ENCODE measurements at regions not wholly inside any gene's neighbourhood (a gene's known extent, or its start where the extent isn't known, plus 50 kb on each side); places are given as distances from the start of the nearest gene placed in this dataset.

GRCh38 chr15:94008104-94009074 is 223.0 kb upstream of the MCTP2 start:
- H3K18ac ChIP-seq (ENCODE audit: low read length): no peak overlapping the region
- H3K4ac ChIP-seq (ENCODE audit: low read depth, low read length): no peak overlapping the region
- no peak overlapping the region for H3K4me2 ChIP-seq (ENCODE audit: low read length)
- no peak overlapping the region for H2BK12ac ChIP-seq (ENCODE audit: low read length)
- no peak overlapping the region for H2AK5ac ChIP-seq (ENCODE audit: low read length)
- H4K12ac ChIP-seq (ENCODE audit: low read depth, low read length): peak overlapping the region; percentile 65
- DNase-seq: no peak
- no peak overlapping the region for H3K27ac ChIP-seq (ENCODE audit: low read depth, low read length)
- no peak overlapping the region for H3K4me3 ChIP-seq (ENCODE audit: low read depth, low read length)
- H3K4me1 ChIP-seq (ENCODE audit: control insufficient read depth in 1 of 2, insufficient read depth in 2 of 2, low read length in 2 of 2): no peaks in the 10 kb centered on the region
- H2AFZ ChIP-seq (ENCODE audit: insufficient read depth, low read length, poor library complexity): no peak overlapping the region
- no peaks in the 10 kb centered on the region for H3K27me3 ChIP-seq (ENCODE audit: insufficient read depth, low read length)
- no peaks in the 10 kb centered on the region for H3K79me2 ChIP-seq (ENCODE audit: control insufficient read depth, insufficient read depth, low read length, poor library complexity)
- no peak overlapping the region for H4K91ac ChIP-seq (ENCODE audit: low read depth, low read length)
- no peaks in the 10 kb centered on the region for H3K79me1 ChIP-seq (ENCODE audit: low read length)
- no peak overlapping the region for H3K23ac ChIP-seq (ENCODE audit: low read length)
- WGBS (ENCODE audit: extremely low coverage, insufficient coverage, insufficient read length): no CpG with 5 or more reads among the region's 9 CpGs
- H2BK5ac ChIP-seq (ENCODE audit: low read depth, low read length, poor library complexity): no peak overlapping the region
- no peak overlapping the region for H3K9ac ChIP-seq (ENCODE audit: low read length)
- H3K36me3 ChIP-seq (ENCODE audit: control insufficient read depth in 1 of 2, insufficient read depth in 2 of 2, low read length in 2 of 2): no peaks in the 10 kb centered on the region
- no peak overlapping the region for H3K14ac ChIP-seq (ENCODE audit: low read length)
- H2BK120ac ChIP-seq (ENCODE audit: insufficient read depth, low read length, poor library complexity): no peak overlapping the region
- H3K9me3 ChIP-seq (ENCODE audit: insufficient read depth, low read depth, low read length): no peaks in the 10 kb centered on the region
- H4K8ac ChIP-seq (ENCODE audit: low read depth, low read length): no peak overlapping the region

GRCh38 chr15:94004697-94005096 is 226.7 kb upstream of the MCTP2 start:
- no peak overlapping the region for H3K27ac ChIP-seq (ENCODE audit: low read depth, low read length)
- H3K23ac ChIP-seq (ENCODE audit: low read length): no peak overlapping the region
- H3K79me2 ChIP-seq (ENCODE audit: control insufficient read depth, insufficient read depth, low read length, poor library complexity): no peaks in the 10 kb centered on the region
- H3K36me3 ChIP-seq (ENCODE audit: control insufficient read depth in 1 of 2, insufficient read depth in 2 of 2, low read length in 2 of 2): no peaks in the 10 kb centered on the region
- no peak overlapping the region for H3K4ac ChIP-seq (ENCODE audit: low read depth, low read length)
- peak; percentile 11 to 30 for DNase-seq
- no peak overlapping the region for H3K18ac ChIP-seq (ENCODE audit: low read length)
- no peaks in the 10 kb centered on the region for H3K4me1 ChIP-seq (ENCODE audit: control insufficient read depth in 1 of 2, insufficient read depth in 2 of 2, low read length in 2 of 2)
- H3K14ac ChIP-seq (ENCODE audit: low read length): no peak overlapping the region
- H2AFZ ChIP-seq (ENCODE audit: insufficient read depth, low read length, poor library complexity): no peak overlapping the region
- H4K12ac ChIP-seq (ENCODE audit: low read depth, low read length): no peak overlapping the region
- WGBS (ENCODE audit: extremely low coverage, insufficient coverage, insufficient read length): no CpG with 5 or more reads among the region's 9 CpGs
- no peaks in the 10 kb centered on the region for H3K9me3 ChIP-seq (ENCODE audit: insufficient read depth, low read depth, low read length)
- H2BK12ac ChIP-seq (ENCODE audit: low read length): no peak overlapping the region
- H3K9ac ChIP-seq (ENCODE audit: low read length): no peak overlapping the region
- H3K79me1 ChIP-seq (ENCODE audit: low read length): no peaks in the 10 kb centered on the region
- H4K8ac ChIP-seq (ENCODE audit: low read depth, low read length): no peak overlapping the region
- H3K4me2 ChIP-seq (ENCODE audit: low read length): no peak overlapping the region
- H2BK5ac ChIP-seq (ENCODE audit: low read depth, low read length, poor library complexity): no peak overlapping the region
- H4K91ac ChIP-seq (ENCODE audit: low read depth, low read length): no peak overlapping the region
- no peak overlapping the region for H3K4me3 ChIP-seq (ENCODE audit: low read depth, low read length)
- H2AK5ac ChIP-seq (ENCODE audit: low read length): no peak overlapping the region
- no peak overlapping the region for H2BK120ac ChIP-seq (ENCODE audit: insufficient read depth, low read length, poor library complexity)
- no peaks in the 10 kb centered on the region for H3K27me3 ChIP-seq (ENCODE audit: insufficient read depth, low read length)

- no peaks in the 10 kb centered on the region for H3K79me1 ChIP-seq (ENCODE audit: low read length)
- no peak overlapping the region for H3K4ac ChIP-seq (ENCODE audit: low read depth, low read length)
- H2BK12ac ChIP-seq (ENCODE audit: low read length): no peak overlapping the region
- H2AFZ ChIP-seq (ENCODE audit: insufficient read depth, low read length, poor library complexity): no peak overlapping the region
- H3K27ac ChIP-seq (ENCODE audit: low read depth, low read length): no peak overlapping the region
- no peak overlapping the region for H2BK120ac ChIP-seq (ENCODE audit: insufficient read depth, low read length, poor library complexity)
- WGBS (ENCODE audit: extremely low coverage, insufficient coverage, insufficient read length): no CpG with 5 or more reads among the region's 3 CpGs
- H3K23ac ChIP-seq (ENCODE audit: low read length): no peak overlapping the region
- no peak overlapping the region for H2AK5ac ChIP-seq (ENCODE audit: low read length)
- H3K9me3 ChIP-seq (ENCODE audit: insufficient read depth, low read depth, low read length): no peaks in the 10 kb centered on the region
- no peak overlapping the region for H3K9ac ChIP-seq (ENCODE audit: low read length)
- no peak overlapping the region for H3K18ac ChIP-seq (ENCODE audit: low read length)
- H2BK5ac ChIP-seq (ENCODE audit: low read depth, low read length, poor library complexity): no peak overlapping the region
- H4K8ac ChIP-seq (ENCODE audit: low read depth, low read length): no peak overlapping the region
- H3K4me2 ChIP-seq (ENCODE audit: low read length): no peak overlapping the region
- H4K12ac ChIP-seq (ENCODE audit: low read depth, low read length): no peak overlapping the region
- no peak overlapping the region for H3K14ac ChIP-seq (ENCODE audit: low read length)
- H3K36me3 ChIP-seq (ENCODE audit: control insufficient read depth in 1 of 2, insufficient read depth in 2 of 2, low read length in 2 of 2): no peaks in the 10 kb centered on the region
- no peak overlapping the region for H3K4me3 ChIP-seq (ENCODE audit: low read depth, low read length)
- H3K4me1 ChIP-seq (ENCODE audit: control insufficient read depth in 1 of 2, insufficient read depth in 2 of 2, low read length in 2 of 2): no peaks in the 10 kb centered on the region
- no peaks in the 10 kb centered on the region for H3K27me3 ChIP-seq (ENCODE audit: insufficient read depth, low read length)
- no peak for DNase-seq
- no peaks in the 10 kb centered on the region for H3K79me2 ChIP-seq (ENCODE audit: control insufficient read depth, insufficient read depth, low read length, poor library complexity)
- no peak overlapping the region for H4K91ac ChIP-seq (ENCODE audit: low read depth, low read length)
These were observed 229.3 kb upstream of the MCTP2 start for GRCh38 chr15:94002041-94002440.

DNA sequence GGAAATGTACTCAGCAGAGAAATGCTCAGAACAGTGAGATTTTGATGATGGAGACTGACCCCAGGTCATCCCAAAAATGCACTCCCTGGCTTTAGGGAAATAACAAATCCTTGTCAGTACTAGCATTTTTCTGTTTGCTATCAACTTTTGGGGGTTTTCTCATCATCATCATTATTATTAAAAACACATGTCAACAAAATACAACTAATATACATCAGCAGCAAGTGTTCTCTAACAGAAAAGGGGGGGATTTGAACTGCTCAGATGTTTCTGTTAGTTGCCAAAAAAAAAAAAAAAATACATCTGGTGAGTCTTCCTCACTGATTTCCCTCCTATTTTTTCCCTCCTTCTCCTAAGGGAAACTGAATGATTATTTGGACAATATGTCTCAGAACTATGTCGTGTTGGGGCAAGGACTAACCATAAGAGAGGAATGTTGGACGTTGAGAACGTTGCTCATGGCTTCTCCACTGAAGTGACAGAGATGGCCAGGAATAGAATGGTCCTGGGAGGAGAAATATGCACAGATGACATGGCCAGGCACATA is 230.0 kb upstream of the MCTP2 start:
- Histone ChIP-seq H3K4me2 (ENCODE audit: low read length) (no peak overlapping the region), H2BK12ac (ENCODE audit: low read length) (no peak overlapping the region), H3K9me3 (ENCODE audit: insufficient read depth, low read depth, low read length) (no peaks in the 10 kb centered on the region), H3K79me2 (ENCODE audit: control insufficient read depth, insufficient read depth, low read length, poor library complexity) (no peaks in the 10 kb centered on the region), H3K18ac (ENCODE audit: low read length) (no peak overlapping the region), H4K8ac (ENCODE audit: low read depth, low read length) (no peak overlapping the region), H2AK5ac (ENCODE audit: low read length) (no peak overlapping the region), H3K27me3 (ENCODE audit: insufficient read depth, low read length) (no peaks in the 10 kb centered on the region), H4K12ac (ENCODE audit: low read depth, low read length) (no peak overlapping the region), H3K9ac (ENCODE audit: low read length) (no peak overlapping the region), H4K91ac (ENCODE audit: low read depth, low read length) (no peak overlapping the region), H3K23ac (ENCODE audit: low read length) (no peak overlapping the region), H3K4ac (ENCODE audit: low read depth, low read length) (no peak overlapping the region), H3K36me3 (ENCODE audit: control insufficient read depth in 1 of 2, insufficient read depth in 2 of 2, low read length in 2 of 2) (no peaks in the 10 kb centered on the region), H3K27ac (ENCODE audit: low read depth, low read length) (no peak overlapping the region), H2BK5ac (ENCODE audit: low read depth, low read length, poor library complexity) (no peak overlapping the region), H3K4me1 (ENCODE audit: control insufficient read depth in 1 of 2, insufficient read depth in 2 of 2, low read length in 2 of 2) (no peaks in the 10 kb centered on the region), H3K4me3 (ENCODE audit: low read depth, low read length) (no peak overlapping the region), H2AFZ (ENCODE audit: insufficient read depth, low read length, poor library complexity) (no peak overlapping the region), H3K79me1 (ENCODE audit: low read length) (no peaks in the 10 kb centered on the region), H3K14ac (ENCODE audit: low read length) (no peak overlapping the region), H2BK120ac (ENCODE audit: insufficient read depth, low read length, poor library complexity) (no peak overlapping the region)
- no peak for DNase-seq
- WGBS (ENCODE audit: extremely low coverage, insufficient coverage, insufficient read length): no CpG with 5 or more reads among the region's 3 CpGs

Measured in trophoblast cell (in vitro differentiated cells and primary cell).